Pancreas (tissue), 10 donors: ENCODE measurements at regions not wholly inside any gene's neighbourhood (a gene's known extent, or its start where the extent isn't known, plus 50 kb on each side); places are given as distances from the start of the nearest gene placed in this dataset.
"Not testable (repeated sequence)": the region's sequence is repeated elsewhere in the genome, so short reads cannot be mapped to it uniquely, and the experiment has no call there.

Source experiments
- ATAC-seq, 4 donors: fragments of 200-7000 bp; cut with Tn5 transposase; one replicate each; pipeline versions ENCODE4 v1.8.0 to v1.9.1; 2020; ENCODE audit warnings: mild to moderate bottlenecking in 4 of 4, moderate library complexity in 4 of 4
- DNase-seq, 6 donors: peaks; one replicate each; pipeline ENCODE4 v3.0.0-alpha.2; 2020
- FAIRE-seq: peaks from 2 replicates; lab custom pipeline; 2012; peaks lifted over from hg19 to GRCh38; lab: Jason Lieb, UNC
- H3K27ac ChIP-seq, 4 donors: fragments of 200-600 bp; sonication (generic); 1 replicate in 3 of 4; 2 replicates in 1 of 4; pipeline versions ENCODE4 v1.5.0 to v1.8.0; 2020
- H3K27me3 ChIP-seq, 4 donors: fragments of 200-600 bp; one replicate each; pipeline ENCODE4 v1.8.0; 2021
- H3K36me3 ChIP-seq, 3 donors: fragments of 200-600 bp; sonication (generic) in 1 of 3; one replicate each; pipeline versions ENCODE4 v1.5.0 to v1.8.0; 2020 to 2021
- H3K4me1 ChIP-seq, 3 donors: fragments of 200-600 bp; one replicate each; pipeline ENCODE4 v1.8.0; 2021
- H3K4me3 ChIP-seq, 4 donors: fragments of 200-600 bp; sonication (generic) in 2 of 4; one replicate each; pipeline versions ENCODE4 v1.5.0 to v1.8.0; 2020 to 2021
- H3K9me3 ChIP-seq, 4 donors: fragments of 200-600 bp; one replicate each; pipeline ENCODE4 v1.8.0; 2021
- CTCF ChIP-seq, 4 donors: fragments of 200-600 bp; sonication (generic) in 3 of 4; IDR thresholded peaks; one replicate each; pipeline versions ENCODE4 v1.5.0 to v1.8.0; 2021; ENCODE audit warnings: antibody characterized with exemption in 4 of 4
- WGBS, 2 donors: extraction: QIAGEN DNeasy Blood & Tissue Kit; methylation state at CpG; one replicate each; pipeline ENCODE4 v1.1.7; 2013; 5-methylcytosine and 5-hydroxymethylcytosine counted together
- intact Hi-C, 3 donors: fragments of 100-400 bp; cut with DNase I; formaldehyde crosslinking; loops; one replicate each; pipeline versions ENCODE4 v1.11.1 to v1.14.2; 2022
- donor health status: healthy with polysubstance abuse.
- donor health status: DM: no; HTN: no; CAD: no; lungs with moderate emphysema.
- donor health status: DM: no; HTN: no; CAD: no.
- donor health status: control.
- donor health status: control.
- donor health status: Bipolar disorder and iron deficiency.
- donor health status: DM: yes; HTN: yes; CAD: no.
- donor health status: DM: no; HTN: no; CAD: no.
- donor health status: DM: no; HTN: no; CAD: no.
- donor health status: DM: yes; HTN: yes; CAD: no.

- intact Hi-C loops, result no loop called here
- FAIRE-seq (no peak), ATAC-seq (peak in 2 of 4 donors; percentile 44 to 59), DNase-seq (no peak)
- no peaks in the 10 kb centered on the region for H3K36me3 ChIP-seq
- H3K4me1 ChIP-seq, result no peaks in the 10 kb centered on the region
- no peaks in the 10 kb centered on the region for H3K9me3 ChIP-seq
- H3K27ac ChIP-seq, result no peak overlapping the region
- no peak overlapping the region for H3K4me3 ChIP-seq
- no peaks in the 10 kb centered on the region for H3K27me3 ChIP-seq
- 78 to 87% methylated on average over 3 of the region's 3 CpGs for WGBS, 2 donors
- no peak for TF ChIP-seq CTCF (IDR thresholded peaks at IDR 0.05)
These were observed 195.6 kb upstream of the KLF3 start for GRCh38 chr4:38468339-38468866.

DNA sequence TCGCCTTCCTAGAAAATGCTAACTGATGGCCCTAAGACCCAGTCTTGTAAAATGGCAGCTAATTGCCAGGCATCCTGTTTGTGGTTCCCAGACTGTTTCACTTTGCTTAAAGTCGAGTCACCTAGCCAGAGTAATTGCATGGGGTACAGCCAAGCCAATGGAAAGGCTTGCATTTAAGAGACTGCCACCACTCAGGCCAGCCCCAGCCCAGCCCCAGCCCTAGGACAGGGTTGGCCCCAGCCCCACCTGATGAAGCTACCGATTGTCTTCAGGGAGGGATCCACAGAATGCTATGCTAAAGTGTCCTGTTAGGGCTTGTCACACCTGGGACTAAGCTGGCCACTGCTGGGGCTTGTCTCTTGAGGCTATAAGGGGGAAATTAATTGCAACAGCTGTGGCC is 194.6 kb upstream of the KLF3 start:
- H3K27me3 ChIP-seq, result no peaks in the 10 kb centered on the region
- H3K4me1 ChIP-seq, result no peaks in the 10 kb centered on the region
- H3K9me3 ChIP-seq, result no peaks in the 10 kb centered on the region
- no peak for TF ChIP-seq CTCF (IDR thresholded peaks at IDR 0.05)
- DNase-seq (no peak), ATAC-seq (no peak), FAIRE-seq (no peak)
- intact Hi-C loops, result no loop called here
- no peaks in the 10 kb centered on the region for H3K36me3 ChIP-seq
- no peak overlapping the region for H3K27ac ChIP-seq
- WGBS, 2 donors, result 91 to 94% methylated on average over 3 of the region's 3 CpGs
- H3K4me3 ChIP-seq, result no peak overlapping the region

- DNase-seq (no peak), ATAC-seq (no peak), FAIRE-seq (no peak)
- H3K4me3 ChIP-seq, result no peak overlapping the region
- no peaks in the 10 kb centered on the region for H3K4me1 ChIP-seq
- intact Hi-C loops, result no loop called here
- H3K36me3 ChIP-seq, result no peaks in the 10 kb centered on the region
- 86 to 95% methylated on average over 2 of the region's 2 CpGs for WGBS, 2 donors
- H3K9me3 ChIP-seq, result no peaks in the 10 kb centered on the region
- no peaks in the 10 kb centered on the region for H3K27me3 ChIP-seq
- no peak overlapping the region for H3K27ac ChIP-seq
- TF ChIP-seq CTCF (IDR thresholded peaks at IDR 0.05), result no peak
These were observed 193.2 kb upstream of the KLF3 start for GRCh38 chr4:38470735-38471262.

- FAIRE-seq (no peak), DNase-seq (no peak), ATAC-seq (no peak)
- no peak for TF ChIP-seq CTCF (IDR thresholded peaks at IDR 0.05)
- WGBS, 2 donors, result 68 to 91% methylated on average over 1 of the region's 1 CpG
- H3K9me3 ChIP-seq, result no peaks in the 10 kb centered on the region
- no peaks in the 10 kb centered on the region for H3K4me1 ChIP-seq
- no peaks in the 10 kb centered on the region for H3K27me3 ChIP-seq
- no peaks in the 10 kb centered on the region for H3K36me3 ChIP-seq
- H3K4me3 ChIP-seq, result no peak overlapping the region
- H3K27ac ChIP-seq, result no peak overlapping the region
- intact Hi-C loops, result no loop called here
These were observed 181.3 kb upstream of the KLF3 start for GRCh38 chr4:38482696-38483095.

DNA sequence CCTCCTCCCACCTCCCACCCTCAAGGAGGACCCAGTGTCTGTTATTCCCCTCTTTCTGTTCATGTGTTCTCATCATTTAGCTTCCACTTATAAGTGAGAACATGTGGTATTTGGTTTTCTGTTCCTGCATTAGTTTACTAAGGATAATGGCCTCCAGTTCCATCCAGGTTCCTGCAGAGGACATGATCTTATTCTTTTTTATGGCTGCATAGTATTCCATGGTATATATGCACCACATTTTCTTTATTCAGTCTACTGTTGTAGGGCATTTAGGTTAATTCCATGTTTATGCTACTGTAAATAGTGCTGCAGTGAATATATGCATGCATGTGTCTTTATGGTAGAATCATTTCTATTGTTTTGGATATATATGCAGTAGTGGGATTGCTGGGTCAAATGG is 180.4 kb upstream of the KLF3 start:
- FAIRE-seq, H3K27me3 ChIP-seq, H3K36me3 ChIP-seq, H3K9me3 ChIP-seq, H3K4me3 ChIP-seq, intact Hi-C loops, ATAC-seq, H3K27ac ChIP-seq, H3K4me1 ChIP-seq, DNase-seq: not testable (repeated sequence)
